Prostate gland (tissue), 2 donors: ENCODE measurements at regions not wholly inside any gene's neighbourhood (a gene's known extent, or its start where the extent isn't known, plus 50 kb on each side); places are given as distances from the start of the nearest gene placed in this dataset.
A peak's percentile ranks its signal among the peaks of the same experiment; 100 is the strongest.

ENCODE experiments used
- DNase-seq: peaks from one replicate; pipeline ENCODE4 v3.0.0-alpha.2; 2019; ENCODE audit warnings: low spot score
- H3K27ac ChIP-seq, 2 donors: fragments of 200-600 bp; sonication (generic); 2 replicates each; pipeline ENCODE4 v1.5.1; 2017 to 2019
- H3K27me3 ChIP-seq: fragments of 200-600 bp; sonication (generic); replicated peaks from 2 replicates; pipeline ENCODE4 v1.5.1; 2019; ENCODE audit not compliant: insufficient read depth
- H3K36me3 ChIP-seq, 2 donors: fragments of 200-600 bp; sonication (generic); 1 replicate in 1 of 2; 2 replicates in 1 of 2; pipeline versions ENCODE4 v1.5.1 to v1.8.1; 2017 to 2019
- H3K4me1 ChIP-seq: fragments of 200-600 bp; sonication (generic); replicated peaks from 2 replicates; pipeline ENCODE4 v1.5.1; 2019
- H3K4me3 ChIP-seq, 2 donors: fragments of 200-600 bp; sonication (generic); 2 replicates each; pipeline ENCODE4 v1.5.1; 2017 to 2019
- H3K9me3 ChIP-seq: fragments of 200-600 bp; sonication (generic); 2 replicates; pipeline ENCODE4 v1.5.1; 2017
- POLR2A ChIP-seq: fragments of 450-650 bp; IDR thresholded peaks from one replicate; pipeline ENCODE4 v1.6.1; 2016; ENCODE audit warnings: antibody characterized with exemption, mild to moderate bottlenecking
- POLR2AphosphoS5 ChIP-seq: sonication (generic); formaldehyde crosslinking; IDR thresholded peaks from one replicate; pipeline ENCODE4 v1.6.1; 2017; ENCODE audit warnings: antibody characterized with exemption
- WGBS: methylation state at CpG from one replicate; pipeline ENCODE4 v1.1.5; 2018; 5-methylcytosine and 5-hydroxymethylcytosine counted together
- intact Hi-C: fragments of 100-400 bp; cut with DNase I; formaldehyde crosslinking; loops from one replicate; pipeline ENCODE4 v1.14.2; 2022
- TF ChIP-seq, protein P1 (sequence below), 4 experiments: fragments of 200-600 bp in 2 of 4; fragments of 450-650 bp in 2 of 4; sonication (generic) in 2 of 4; IDR thresholded peaks; 1 replicate in 3 of 4; 2 replicates in 1 of 4; pipeline ENCODE4 v1.5.1; 2016 to 2019; ENCODE audit warnings: antibody characterized with exemption in 4 of 4, mild to moderate bottlenecking in 2 of 4, moderate library complexity in 2 of 4

DNA sequence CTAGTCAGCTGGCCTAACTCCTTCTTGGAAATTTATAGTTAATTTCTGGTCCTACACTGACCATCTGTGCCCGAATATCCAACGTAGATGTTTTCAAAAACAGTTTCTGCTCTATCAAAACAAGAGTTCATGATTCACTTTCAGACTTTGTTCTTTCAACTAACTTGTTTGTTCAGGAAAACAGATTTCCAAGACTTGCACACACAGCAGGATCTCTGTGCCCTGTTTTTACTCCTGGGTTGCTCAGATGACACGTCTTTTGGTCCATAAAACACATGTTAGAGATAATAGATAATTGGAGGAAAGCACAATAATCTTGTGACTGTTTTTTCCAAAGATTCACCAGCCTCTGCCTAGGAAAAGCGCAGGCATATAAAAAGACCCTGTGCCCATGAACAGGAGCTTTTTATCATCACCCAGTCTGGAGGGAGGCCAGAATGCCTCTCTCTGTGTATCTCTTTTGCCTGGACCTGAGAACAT, 218.0 kb downstream of the IRS2 start:
- intact Hi-C loops, result no loop called here
- peak overlapping the region; percentile 7 to 56 for H3K27ac ChIP-seq
- no peaks in the 10 kb centered on the region for H3K9me3 ChIP-seq
- 32% methylated on average over 4 of the region's 4 CpGs for WGBS
- no peak overlapping the region for H3K4me3 ChIP-seq
- TF ChIP-seq, protein P1, sequence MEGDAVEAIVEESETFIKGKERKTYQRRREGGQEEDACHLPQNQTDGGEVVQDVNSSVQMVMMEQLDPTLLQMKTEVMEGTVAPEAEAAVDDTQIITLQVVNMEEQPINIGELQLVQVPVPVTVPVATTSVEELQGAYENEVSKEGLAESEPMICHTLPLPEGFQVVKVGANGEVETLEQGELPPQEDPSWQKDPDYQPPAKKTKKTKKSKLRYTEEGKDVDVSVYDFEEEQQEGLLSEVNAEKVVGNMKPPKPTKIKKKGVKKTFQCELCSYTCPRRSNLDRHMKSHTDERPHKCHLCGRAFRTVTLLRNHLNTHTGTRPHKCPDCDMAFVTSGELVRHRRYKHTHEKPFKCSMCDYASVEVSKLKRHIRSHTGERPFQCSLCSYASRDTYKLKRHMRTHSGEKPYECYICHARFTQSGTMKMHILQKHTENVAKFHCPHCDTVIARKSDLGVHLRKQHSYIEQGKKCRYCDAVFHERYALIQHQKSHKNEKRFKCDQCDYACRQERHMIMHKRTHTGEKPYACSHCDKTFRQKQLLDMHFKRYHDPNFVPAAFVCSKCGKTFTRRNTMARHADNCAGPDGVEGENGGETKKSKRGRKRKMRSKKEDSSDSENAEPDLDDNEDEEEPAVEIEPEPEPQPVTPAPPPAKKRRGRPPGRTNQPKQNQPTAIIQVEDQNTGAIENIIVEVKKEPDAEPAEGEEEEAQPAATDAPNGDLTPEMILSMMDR (IDR thresholded peaks at IDR 0.05), result no peak
- TF ChIP-seq POLR2AphosphoS5 (no peak), POLR2A (no peak)
- H3K27me3 ChIP-seq, result no peaks in the 10 kb centered on the region
- DNase-seq, result no peak
- H3K4me1 ChIP-seq, result peaks cover 5% of the 10 kb centered on the region
- no peaks in the 10 kb centered on the region for H3K36me3 ChIP-seq

DNA sequence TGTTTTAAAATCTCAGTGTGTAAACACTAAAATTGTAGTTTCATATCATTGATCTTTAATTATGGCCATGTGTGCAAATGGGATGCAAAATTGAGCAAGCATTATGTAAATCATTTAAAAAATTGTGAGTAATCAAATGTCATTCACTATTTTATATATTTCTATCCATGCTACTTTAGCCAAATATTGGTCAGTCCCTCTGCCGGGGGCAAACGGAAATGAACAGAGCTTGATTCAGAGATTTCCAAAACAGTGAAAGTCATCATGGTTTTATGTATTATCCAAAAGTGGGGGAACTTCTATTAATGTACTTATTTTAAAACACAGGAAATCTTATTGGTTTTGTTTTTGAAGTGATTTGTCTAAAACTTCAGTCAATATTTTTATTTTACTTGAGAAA, 219.1 kb downstream of the IRS2 start:
- Histone ChIP-seq H3K36me3 (no peaks in the 10 kb centered on the region), H3K9me3 (no peaks in the 10 kb centered on the region), H3K4me3 (no peak overlapping the region), H3K4me1 (peaks cover 5% of the 10 kb centered on the region), H3K27ac (peak overlapping the region in 1 of 2 donors; percentile 56), H3K27me3 (no peaks in the 10 kb centered on the region)
- TF ChIP-seq, protein P1 (IDR thresholded peaks at IDR 0.05), result no peak
- TF ChIP-seq POLR2AphosphoS5, result no peak
- TF ChIP-seq POLR2A, result no peak
- intact Hi-C loops, result no loop called here
- WGBS, result 30% methylated on average over 2 of the region's 2 CpGs
- no peak for DNase-seq

DNA sequence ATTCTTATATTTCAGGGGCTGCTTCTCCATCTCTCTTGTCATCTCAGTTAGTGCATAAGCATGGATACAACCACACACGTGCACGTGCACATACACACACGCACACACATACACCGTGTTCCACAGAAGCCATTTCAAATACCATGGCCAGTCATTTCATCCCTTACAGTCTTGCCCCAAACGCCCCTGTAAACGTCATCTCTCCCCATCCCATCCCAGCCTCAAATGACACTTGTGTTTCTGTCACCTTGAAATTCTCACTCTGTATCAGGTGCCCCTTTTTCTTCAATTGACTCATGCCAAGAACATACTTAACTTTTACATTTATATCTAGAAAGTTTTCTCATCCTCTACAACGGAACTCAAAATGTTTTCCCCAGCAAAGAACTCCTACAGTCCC, 220.5 kb downstream of the IRS2 start:
- intact Hi-C loops, result no loop called here
- peak overlapping the region in 1 of 2 donors; percentile 56 for H3K27ac ChIP-seq
- DNase-seq, result no peak
- whole genome bisulfite sequencing, result 93% methylated on average over 7 of the region's 7 CpGs
- H3K9me3 ChIP-seq, result no peaks in the 10 kb centered on the region
- TF ChIP-seq POLR2A (no peak), POLR2AphosphoS5 (no peak)
- TF ChIP-seq, protein P1 (IDR thresholded peaks at IDR 0.05), result no peak
- H3K27me3 ChIP-seq, result no peaks in the 10 kb centered on the region
- H3K4me1 ChIP-seq, result peaks cover 5% of the 10 kb centered on the region
- H3K36me3 ChIP-seq, result no peaks in the 10 kb centered on the region
- no peak overlapping the region for H3K4me3 ChIP-seq

DNA sequence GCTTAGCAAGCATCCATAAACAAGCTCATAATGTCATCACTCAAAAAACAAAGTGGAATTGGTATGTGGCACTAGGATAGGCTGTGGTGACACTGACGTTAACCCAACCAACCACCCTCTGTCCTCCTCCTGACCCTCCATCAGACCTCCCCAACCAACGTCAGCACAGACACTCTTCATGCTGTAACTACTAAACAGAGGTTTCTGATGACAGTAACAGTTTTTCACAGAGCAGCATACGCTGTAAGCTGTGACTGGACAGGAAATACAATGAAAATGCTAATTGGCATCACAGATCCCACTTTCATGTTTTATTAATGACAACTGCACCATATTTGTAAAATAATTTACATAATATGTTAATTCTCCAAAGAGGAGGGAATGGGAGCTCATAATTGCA, 238.0 kb downstream of the IRS2 start:
- 56% methylated on average over 3 of the region's 3 CpGs for WGBS
- no peak for DNase-seq
- TF ChIP-seq POLR2AphosphoS5, result no peak
- TF ChIP-seq, protein P1 (IDR thresholded peaks at IDR 0.05), result no peak
- no peak for TF ChIP-seq POLR2A

DNA sequence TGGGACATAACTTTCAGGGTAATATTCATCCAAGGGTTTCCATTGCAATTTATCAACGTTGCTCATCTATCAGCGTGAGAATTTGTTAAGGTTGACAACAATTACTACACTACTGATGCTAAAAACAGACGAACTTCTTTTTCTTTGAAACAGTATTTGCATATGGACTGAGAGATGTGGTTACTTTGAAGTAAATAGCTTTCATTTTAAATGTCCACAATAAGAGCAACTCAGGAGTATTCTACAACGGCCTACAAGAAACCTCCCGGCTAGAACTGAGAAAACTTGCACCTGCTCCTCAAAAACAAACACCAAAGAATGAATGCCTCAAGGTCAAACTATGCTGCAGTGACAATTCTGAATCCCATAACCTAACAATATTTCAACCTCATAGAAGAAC, 238.4 kb downstream of the IRS2 start:
- no peaks in the 10 kb centered on the region for H3K36me3 ChIP-seq
- H3K27ac ChIP-seq, result no peak overlapping the region
- no peak for DNase-seq
- TF ChIP-seq POLR2A (no peak), POLR2AphosphoS5 (no peak)
- TF ChIP-seq, protein P1 (IDR thresholded peaks at IDR 0.05), result no peak
- H3K27me3 ChIP-seq, result no peaks in the 10 kb centered on the region
- no peak overlapping the region for H3K4me3 ChIP-seq
- intact Hi-C loops, result no loop called here
- H3K4me1 ChIP-seq, result no peaks in the 10 kb centered on the region
- H3K9me3 ChIP-seq, result no peaks in the 10 kb centered on the region
- 82% methylated on average over 5 of the region's 5 CpGs for WGBS

More for the DNA sequence above, 238.0 kb downstream of the IRS2 start:
- H3K36me3 ChIP-seq, result no peaks in the 10 kb centered on the region
- H3K4me1 ChIP-seq, result no peaks in the 10 kb centered on the region
- H3K27ac ChIP-seq, result no peak overlapping the region
- H3K9me3 ChIP-seq, result no peaks in the 10 kb centered on the region
- no peak overlapping the region for H3K4me3 ChIP-seq
- intact Hi-C loops, result no loop called here
- H3K27me3 ChIP-seq, result no peaks in the 10 kb centered on the region
